CD8-positive, alpha-beta memory T cell (primary cell): ENCODE measurements at regions not wholly inside any gene's neighbourhood (a gene's known extent, or its start where the extent isn't known, plus 50 kb on each side); places are given as distances from the start of the nearest gene placed in this dataset.
"Not testable (repeated sequence)": the region's sequence is repeated elsewhere in the genome, so short reads cannot be mapped to it uniquely, and the experiment has no call there.

Source experiments
- CTCF ChIA-PET: fragments of 350-600 bp; sonication (Branson Sonifier 250); formaldehyde crosslinking; loops from one replicate; lab custom pipeline; 2021; ENCODE audit warnings: antibody characterized with exemption; lab: Charles Lee
- POLR2A ChIA-PET: fragments of 350-600 bp; sonication (Branson Sonifier 250); formaldehyde crosslinking; loops from one replicate; lab custom pipeline; 2021; ENCODE audit warnings: antibody characterized with exemption; lab: Charles Lee
- DNase-seq, 5 donors: peaks; one replicate each; pipeline versions ENCODE4 v3.0.0 to v3.0.0-alpha.2; 2020 to 2022; ENCODE audit warnings: mixed read lengths in 1 of 5
- H3K27ac ChIP-seq: one replicate; pipeline ENCODE4 v1.7.0; 2013; ENCODE audit warnings: low read depth, mild to moderate bottlenecking, low read length, moderate library complexity
- H3K27me3 ChIP-seq: 2 replicates; pipeline ENCODE4 v1.7.0; 2013; ENCODE audit warnings: low read length, mild to moderate bottlenecking; ENCODE audit not compliant: insufficient read depth, poor library complexity, severe bottlenecking
- H3K36me3 ChIP-seq: 2 replicates; pipeline ENCODE4 v1.7.0; 2013; ENCODE audit warnings: mild to moderate bottlenecking, low read length, moderate library complexity; ENCODE audit not compliant: insufficient read depth
- H3K4me1 ChIP-seq: 2 replicates; pipeline ENCODE4 v1.7.0; 2013; ENCODE audit warnings: mild to moderate bottlenecking, low read length, moderate library complexity; ENCODE audit not compliant: insufficient read depth
- H3K4me3 ChIP-seq: 2 replicates; pipeline ENCODE4 v1.7.0; 2013; ENCODE audit warnings: mild to moderate bottlenecking, low read length
- H3K9me3 ChIP-seq: 2 replicates; pipeline ENCODE4 v1.7.0; 2013; ENCODE audit warnings: mild to moderate bottlenecking, low read length
- H3K27ac Mint-ChIP-seq, 8 donors: one replicate each; pipeline ENCODE4 v1.8.0; 2020 to 2021; ENCODE audit warnings: mixed read lengths in 8 of 8, mild to moderate bottlenecking in 6 of 8, inconsistent platforms in 3 of 8, moderate library complexity in 3 of 8
- H3K27me3 Mint-ChIP-seq, 2 donors: one replicate each; pipeline ENCODE4 v1.8.0; 2020 to 2021; ENCODE audit warnings: mixed read lengths in 2 of 2, mild to moderate bottlenecking in 1 of 2, moderate library complexity in 1 of 2
- H3K36me3 Mint-ChIP-seq, 3 donors: one replicate each; pipeline ENCODE4 v1.8.0; 2020 to 2021; ENCODE audit warnings: mixed read lengths in 3 of 3, inconsistent platforms in 1 of 3, mild to moderate bottlenecking in 1 of 3
- H3K4me1 Mint-ChIP-seq, 3 donors: one replicate each; pipeline ENCODE4 v1.8.0; 2020 to 2021; ENCODE audit warnings: mixed read lengths in 3 of 3, inconsistent platforms in 1 of 3, mild to moderate bottlenecking in 1 of 3
- H3K4me3 Mint-ChIP-seq, 7 donors: one replicate each; pipeline ENCODE4 v1.8.0; 2020 to 2021; ENCODE audit warnings: mixed read lengths in 7 of 7, mild to moderate bottlenecking in 6 of 7, moderate library complexity in 4 of 7, inconsistent platforms in 2 of 7
- H3K9me3 Mint-ChIP-seq, 5 donors: one replicate each; pipeline ENCODE4 v1.8.0; 2020 to 2022; ENCODE audit warnings: mixed read lengths in 5 of 5, mild to moderate bottlenecking in 3 of 5, moderate library complexity in 2 of 5, inconsistent platforms in 1 of 5

DNA sequence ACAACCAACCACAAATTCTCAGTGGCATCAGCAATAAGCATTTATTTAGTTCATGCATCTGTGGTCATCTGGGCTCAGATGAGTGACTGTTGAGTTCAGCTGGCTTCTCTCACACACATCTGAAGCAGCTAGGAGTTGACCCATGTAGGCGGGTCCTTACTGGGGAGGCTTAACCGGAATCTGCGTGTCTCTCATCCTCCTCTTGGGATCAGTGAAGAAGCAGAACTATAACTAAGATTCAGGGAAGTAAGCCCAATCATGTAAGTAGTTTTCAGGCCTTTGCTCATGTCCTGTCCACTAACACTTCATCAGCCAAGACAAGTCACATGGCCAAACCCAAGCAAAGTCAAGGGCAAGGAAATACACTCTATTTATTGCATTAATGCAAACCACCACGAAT is 236.2 kb downstream of the C11orf87 start:
- no peak for DNase-seq
- ChIA-PET POLR2A (no interaction called here), CTCF (no interaction called here)
- Histone ChIP-seq H3K27me3 (no peaks in the 10 kb centered on the region), H3K27ac (no peak overlapping the region), H3K36me3 (no peaks in the 10 kb centered on the region), H3K4me1 (no peaks in the 10 kb centered on the region), H3K4me3 (no peak overlapping the region), H3K9me3 (no peaks in the 10 kb centered on the region)
- no peaks in the 10 kb centered on the region for H3K36me3 Mint-ChIP-seq
- peaks cover 0 to 2% (median 0%) of the 10 kb centered on the region in 5 donors for H3K9me3 Mint-ChIP-seq
- H3K4me3 Mint-ChIP-seq, result no peak overlapping the region
- H3K4me1 Mint-ChIP-seq, result no peaks in the 10 kb centered on the region
- H3K27ac Mint-ChIP-seq, result no peak overlapping the region
- peaks cover 0 to 2% of the 10 kb centered on the region in 2 donors for H3K27me3 Mint-ChIP-seq

GRCh38 chr11:109667719-109668118 is 245.7 kb downstream of the C11orf87 start:
- Mint-ChIP-seq H3K27me3 (peaks cover 0 to 4% of the 10 kb centered on the region in 2 donors), H3K36me3 (no peaks in the 10 kb centered on the region), H3K4me1 (no peaks in the 10 kb centered on the region), H3K4me3 (no peak overlapping the region), H3K27ac (no peak overlapping the region), H3K9me3 (peaks cover 0 to 10% (median 5%) of the 10 kb centered on the region in 5 donors)
- ChIA-PET CTCF (no interaction called here), POLR2A (no interaction called here)
- Histone ChIP-seq H3K4me3 (no peak overlapping the region), H3K9me3 (no peaks in the 10 kb centered on the region), H3K27me3 (no peaks in the 10 kb centered on the region), H3K4me1 (no peaks in the 10 kb centered on the region), H3K36me3 (no peaks in the 10 kb centered on the region), H3K27ac (no peak overlapping the region)
- no peak for DNase-seq

- H3K4me3 Mint-ChIP-seq, result no peak overlapping the region
- H3K27me3 ChIP-seq, result no peaks in the 10 kb centered on the region
- no peaks in the 10 kb centered on the region for H3K4me1 Mint-ChIP-seq
- H3K36me3 Mint-ChIP-seq, result no peaks in the 10 kb centered on the region
- H3K27me3 Mint-ChIP-seq, result peaks cover 0 to 4% of the 10 kb centered on the region in 2 donors
- H3K27ac Mint-ChIP-seq, result no peak overlapping the region
- H3K9me3 Mint-ChIP-seq, result peaks cover 0 to 10% (median 5%) of the 10 kb centered on the region in 5 donors
- no peak overlapping the region for H3K27ac ChIP-seq
- H3K9me3 ChIP-seq, result no peaks in the 10 kb centered on the region
- CTCF ChIA-PET, result no interaction called here
- H3K36me3 ChIP-seq, result no peaks in the 10 kb centered on the region
- H3K4me3 ChIP-seq, result no peak overlapping the region
- POLR2A ChIA-PET, result no interaction called here
- no peaks in the 10 kb centered on the region for H3K4me1 ChIP-seq
- DNase-seq, result no peak
Observed at GRCh38 chr11:109668973-109669634, 247.1 kb downstream of the C11orf87 start.

DNA sequence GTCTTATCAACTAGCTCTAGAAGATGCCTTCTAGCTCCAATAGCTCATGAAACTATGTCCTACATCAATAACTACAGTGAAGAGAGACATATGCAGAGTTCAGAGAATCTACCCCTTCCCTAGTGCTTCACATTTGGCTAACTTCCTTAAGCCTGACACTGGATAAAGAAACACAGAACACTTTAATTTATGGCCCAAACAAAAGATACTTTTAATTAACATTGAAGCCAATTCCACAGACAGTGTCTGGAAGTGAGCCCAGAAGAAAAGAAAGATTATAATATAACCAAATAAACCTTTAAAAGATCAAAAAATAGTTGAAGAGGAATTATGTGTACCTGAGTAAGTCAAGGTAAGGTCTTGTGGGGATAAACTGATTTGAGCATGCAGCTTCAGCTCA is 255.2 kb downstream of the C11orf87 start:
- Histone ChIP-seq H3K27me3 (no peaks in the 10 kb centered on the region), H3K36me3 (no peaks in the 10 kb centered on the region), H3K9me3 (no peaks in the 10 kb centered on the region), H3K4me3 (no peak overlapping the region), H3K27ac (no peak overlapping the region), H3K4me1 (no peaks in the 10 kb centered on the region)
- no peaks in the 10 kb centered on the region for H3K4me1 Mint-ChIP-seq
- H3K27ac Mint-ChIP-seq, result no peak overlapping the region
- H3K4me3 Mint-ChIP-seq, result no peak overlapping the region
- H3K9me3 Mint-ChIP-seq, result peaks cover 0 to 5% (median 3%) of the 10 kb centered on the region in 5 donors
- no peaks in the 10 kb centered on the region for H3K27me3 Mint-ChIP-seq
- ChIA-PET CTCF (no interaction called here), POLR2A (no interaction called here)
- DNase-seq, result no peak
- no peaks in the 10 kb centered on the region for H3K36me3 Mint-ChIP-seq

GRCh38 chr11:109677876-109678275 is 255.9 kb downstream of the C11orf87 start:
- POLR2A ChIA-PET, result no interaction called here
- Histone ChIP-seq H3K36me3 (no peaks in the 10 kb centered on the region), H3K27me3 (no peaks in the 10 kb centered on the region), H3K9me3 (no peaks in the 10 kb centered on the region), H3K4me3 (no peak overlapping the region), H3K27ac (no peak overlapping the region), H3K4me1 (no peaks in the 10 kb centered on the region)
- CTCF ChIA-PET, result no interaction called here
- no peak for DNase-seq
- Mint-ChIP-seq H3K27me3 (no peaks in the 10 kb centered on the region), H3K36me3 (no peaks in the 10 kb centered on the region), H3K9me3 (peaks cover 0 to 5% (median 3%) of the 10 kb centered on the region in 5 donors), H3K4me1 (no peaks in the 10 kb centered on the region), H3K4me3 (no peak overlapping the region), H3K27ac (no peak overlapping the region)

DNA sequence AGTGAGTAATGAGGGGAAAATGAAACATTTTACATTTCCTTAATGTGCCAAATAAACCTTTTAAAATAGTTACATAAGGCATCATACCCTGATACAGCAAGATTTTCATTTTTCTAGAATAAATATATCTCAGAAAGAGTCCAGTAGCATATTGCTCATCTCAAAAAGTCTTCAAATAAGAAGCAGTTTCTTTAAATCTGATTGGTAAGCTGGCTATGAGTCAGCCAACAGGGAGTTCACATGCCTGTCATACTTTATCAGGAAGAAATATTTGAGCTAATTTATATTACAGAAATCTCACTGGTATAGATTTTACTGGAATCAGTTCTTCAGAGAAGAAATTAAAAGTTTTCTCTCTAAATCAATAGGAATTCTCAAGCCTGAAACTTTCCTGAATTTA is 258.1 kb downstream of the C11orf87 start:
- Mint-ChIP-seq H3K27ac (no peak overlapping the region), H3K36me3 (no peaks in the 10 kb centered on the region), H3K4me3 (no peak overlapping the region), H3K4me1 (no peaks in the 10 kb centered on the region), H3K9me3 (peaks cover 0 to 5% (median 3%) of the 10 kb centered on the region in 5 donors), H3K27me3 (no peaks in the 10 kb centered on the region)
- Histone ChIP-seq H3K4me3 (no peak overlapping the region), H3K9me3 (no peaks in the 10 kb centered on the region), H3K4me1 (no peaks in the 10 kb centered on the region), H3K27ac (no peak overlapping the region), H3K36me3 (no peaks in the 10 kb centered on the region), H3K27me3 (no peaks in the 10 kb centered on the region)
- no peak for DNase-seq
- ChIA-PET CTCF (no interaction called here), POLR2A (no interaction called here)

DNA sequence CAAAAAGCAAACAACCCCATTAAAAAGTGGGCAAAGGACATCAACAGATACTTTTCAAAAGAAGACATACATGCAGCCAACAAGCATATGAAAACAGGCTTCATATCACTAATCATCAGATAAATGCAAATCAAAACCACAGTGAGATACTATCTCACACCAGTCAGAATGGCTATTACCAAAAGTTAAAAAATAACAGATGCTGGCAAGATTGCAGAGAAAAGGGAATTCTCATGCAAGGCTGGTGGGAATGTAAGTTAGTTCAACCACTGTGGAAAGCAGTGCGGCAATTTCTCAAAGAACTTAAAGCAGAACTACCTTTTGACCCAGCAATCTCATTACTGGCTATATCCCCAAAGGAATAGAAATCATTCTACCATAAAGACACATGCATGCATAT is 260.8 kb downstream of the C11orf87 start:
- POLR2A ChIA-PET, H3K36me3 Mint-ChIP-seq, CTCF ChIA-PET, H3K4me3 ChIP-seq, H3K4me1 Mint-ChIP-seq, H3K4me1 ChIP-seq, H3K36me3 ChIP-seq, H3K27ac ChIP-seq, DNase-seq, H3K27me3 ChIP-seq, H3K4me3 Mint-ChIP-seq, H3K9me3 Mint-ChIP-seq, H3K9me3 ChIP-seq, H3K27me3 Mint-ChIP-seq, H3K27ac Mint-ChIP-seq: not testable (repeated sequence)

DNA sequence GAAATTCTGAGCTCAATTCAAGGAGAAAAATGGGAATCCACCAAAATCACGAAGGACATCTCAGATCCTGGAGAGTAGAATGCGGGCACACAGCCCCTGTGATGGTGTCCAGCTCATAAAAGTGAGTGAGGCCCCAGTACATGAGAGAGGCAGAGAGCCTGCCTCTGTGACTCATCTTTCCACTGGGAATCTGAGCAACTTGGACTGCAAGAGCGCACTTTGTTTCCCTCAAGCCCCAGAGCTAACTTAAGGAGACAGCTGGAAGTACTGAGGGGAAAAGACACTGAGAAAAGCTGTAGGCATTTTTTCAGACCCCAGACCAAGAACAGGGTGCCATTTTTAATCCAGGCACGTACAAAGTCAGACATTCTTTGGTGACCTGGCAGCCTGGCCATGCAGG is 273.7 kb downstream of the C11orf87 start:
- Histone ChIP-seq H3K9me3 (no peaks in the 10 kb centered on the region), H3K27me3 (no peaks in the 10 kb centered on the region), H3K4me3 (no peak overlapping the region), H3K27ac (no peak overlapping the region), H3K4me1 (no peaks in the 10 kb centered on the region), H3K36me3 (no peaks in the 10 kb centered on the region)
- peaks cover 28 to 36% (median 30%) of the 10 kb centered on the region in 5 donors for H3K9me3 Mint-ChIP-seq
- ChIA-PET CTCF (no interaction called here), POLR2A (no interaction called here)
- peaks cover 0 to 6% of the 10 kb centered on the region in 2 donors for H3K27me3 Mint-ChIP-seq
- no peaks in the 10 kb centered on the region for H3K4me1 Mint-ChIP-seq
- H3K4me3 Mint-ChIP-seq, result no peak overlapping the region
- no peak for DNase-seq
- no peak overlapping the region for H3K27ac Mint-ChIP-seq
- no peaks in the 10 kb centered on the region for H3K36me3 Mint-ChIP-seq
